Retinal pigment epithelial cell (primary cell): ENCODE measurements at regions not wholly inside any gene's neighbourhood (a gene's known extent, or its start where the extent isn't known, plus 50 kb on each side); places are given as distances from the start of the nearest gene placed in this dataset.

Experiments used
- DNase-seq: peaks from one replicate; pipeline ENCODE4 v3.0.0-alpha.2; 2010; ENCODE audit warnings: low read depth
- H3K4me3 ChIP-seq: 2 replicates; pipeline ENCODE4 v1.5.1; 2011; ENCODE audit warnings: mild to moderate bottlenecking, low read length, control low read depth, moderate library complexity
- TF ChIP-seq, protein P1 (sequence below): conservative IDR thresholded peaks from 2 replicates; pipeline ENCODE4 v1.5.1; 2011; ENCODE audit warnings: low read depth, low read length, control low read depth, inconsistent platforms

- H3K4me3 ChIP-seq, result no peak overlapping the region
- DNase-seq, result no peak
- TF ChIP-seq, protein P1, sequence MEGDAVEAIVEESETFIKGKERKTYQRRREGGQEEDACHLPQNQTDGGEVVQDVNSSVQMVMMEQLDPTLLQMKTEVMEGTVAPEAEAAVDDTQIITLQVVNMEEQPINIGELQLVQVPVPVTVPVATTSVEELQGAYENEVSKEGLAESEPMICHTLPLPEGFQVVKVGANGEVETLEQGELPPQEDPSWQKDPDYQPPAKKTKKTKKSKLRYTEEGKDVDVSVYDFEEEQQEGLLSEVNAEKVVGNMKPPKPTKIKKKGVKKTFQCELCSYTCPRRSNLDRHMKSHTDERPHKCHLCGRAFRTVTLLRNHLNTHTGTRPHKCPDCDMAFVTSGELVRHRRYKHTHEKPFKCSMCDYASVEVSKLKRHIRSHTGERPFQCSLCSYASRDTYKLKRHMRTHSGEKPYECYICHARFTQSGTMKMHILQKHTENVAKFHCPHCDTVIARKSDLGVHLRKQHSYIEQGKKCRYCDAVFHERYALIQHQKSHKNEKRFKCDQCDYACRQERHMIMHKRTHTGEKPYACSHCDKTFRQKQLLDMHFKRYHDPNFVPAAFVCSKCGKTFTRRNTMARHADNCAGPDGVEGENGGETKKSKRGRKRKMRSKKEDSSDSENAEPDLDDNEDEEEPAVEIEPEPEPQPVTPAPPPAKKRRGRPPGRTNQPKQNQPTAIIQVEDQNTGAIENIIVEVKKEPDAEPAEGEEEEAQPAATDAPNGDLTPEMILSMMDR, result no peak
Observed at GRCh38 chr4:38396091-38396490, 267.9 kb upstream of the KLF3 start.

GRCh38 chr4:38396845-38397547 lies 267.0 kb upstream of the KLF3 start:
- H3K4me3 ChIP-seq, result no peak overlapping the region
- DNase-seq, result no peak
- TF ChIP-seq, protein P1, result no peak

DNA sequence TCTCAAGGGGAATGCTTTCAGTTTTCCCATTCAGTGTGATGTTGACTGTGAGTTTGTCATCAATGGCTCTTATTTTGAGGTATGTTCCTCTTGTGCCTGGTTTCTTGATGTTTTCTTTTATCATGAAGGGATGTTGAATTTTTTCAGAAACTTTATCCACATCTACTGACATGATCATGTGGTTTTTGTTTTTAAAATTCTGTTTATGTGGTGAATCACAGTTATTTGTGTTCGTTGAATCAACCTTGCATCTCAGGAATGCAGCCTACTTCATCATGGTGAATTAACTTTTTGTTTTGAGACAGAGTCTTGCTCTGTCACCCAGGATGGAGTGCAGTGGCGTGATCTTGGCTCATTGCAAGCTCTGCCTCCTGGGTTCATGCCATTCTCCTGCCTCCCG lies 263.1 kb upstream of the KLF3 start:
- no peak overlapping the region for H3K4me3 ChIP-seq
- TF ChIP-seq, protein P1, result no peak
- no peak for DNase-seq

DNA sequence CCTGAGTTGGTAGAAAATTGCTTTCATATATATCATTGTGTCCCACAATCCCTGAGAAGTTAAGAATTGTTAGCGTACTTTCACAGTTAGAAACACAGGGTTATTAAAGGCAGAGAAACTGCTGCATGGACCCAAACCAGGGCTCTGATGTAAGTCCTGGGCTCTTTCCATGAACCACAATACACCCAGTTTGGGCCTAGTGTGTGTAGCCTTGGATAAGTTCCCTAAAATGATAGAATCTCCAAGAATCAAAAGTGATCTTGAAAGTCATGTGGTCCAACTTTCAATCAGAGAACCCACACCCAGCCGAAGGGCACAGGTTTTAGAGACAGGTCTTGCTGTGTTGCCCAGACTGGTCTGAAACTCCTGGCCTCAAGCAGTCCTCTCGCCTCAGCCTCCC lies 257.8 kb upstream of the KLF3 start:
- DNase-seq, result no peak
- no peak overlapping the region for H3K4me3 ChIP-seq
- TF ChIP-seq, protein P1, result no peak

DNA sequence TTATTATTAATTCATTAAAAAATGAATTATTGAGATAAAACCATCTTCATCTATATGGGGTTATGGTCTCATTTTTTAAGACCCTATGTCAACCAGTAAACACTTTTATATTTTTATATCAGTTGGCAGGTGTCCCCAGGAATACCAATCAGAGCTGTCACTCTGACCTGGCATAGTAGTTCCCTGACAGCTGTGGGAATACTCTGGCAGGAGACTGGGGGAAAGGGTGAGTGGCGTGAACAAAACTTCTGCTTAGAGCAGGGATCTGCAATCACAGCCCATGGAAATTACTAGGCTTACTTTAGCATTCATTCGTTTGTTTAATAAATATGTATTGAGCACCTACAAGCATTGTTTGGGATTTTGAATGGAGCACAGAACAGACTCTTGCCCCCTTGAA lies 254.1 kb upstream of the KLF3 start:
- no peak overlapping the region for H3K4me3 ChIP-seq
- DNase-seq, result no peak
- TF ChIP-seq, protein P1, result no peak

DNA sequence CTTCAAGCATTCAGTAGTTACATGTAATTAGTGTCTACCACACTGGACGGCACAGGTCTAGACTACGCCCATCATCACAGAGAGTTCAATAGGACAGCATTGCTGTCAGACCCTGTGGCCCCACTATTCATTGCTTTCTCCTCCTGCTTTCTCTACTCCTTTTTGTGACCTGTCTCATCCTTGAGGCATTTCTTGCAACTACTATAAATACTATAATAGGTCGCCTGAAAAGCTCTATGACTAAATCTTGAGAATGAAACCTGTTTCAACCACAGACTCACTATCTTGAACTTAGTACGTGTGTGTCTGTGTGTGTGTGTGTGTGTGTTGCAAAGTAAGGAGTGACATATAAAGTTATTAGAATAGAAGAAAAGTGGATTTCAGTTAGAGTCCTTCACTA lies 252.9 kb upstream of the KLF3 start:
- DNase-seq, result no peak
- H3K4me3 ChIP-seq, result no peak overlapping the region
- TF ChIP-seq, protein P1, result no peak

GRCh38 chr4:38411981-38412536 lies 251.9 kb upstream of the KLF3 start:
- TF ChIP-seq, protein P1, result no peak
- no peak overlapping the region for H3K4me3 ChIP-seq
- no peak for DNase-seq
